SK-N-SH treated with all-trans-retinoic acid at 6 μM for 48 hours (cell line): ENCODE measurements at regions not wholly inside any gene's neighbourhood (a gene's known extent, or its start where the extent isn't known, plus 50 kb on each side); places are given as distances from the start of the nearest gene placed in this dataset.

Experiments
- ESRRG ChIP-seq: fragments of 250-450 bp; sonication (Bioruptor Pico); IDR thresholded peaks from 2 replicates; pipeline ENCODE4 v1.6.1; 2021; ENCODE audit warnings: mild to moderate bottlenecking
- ZFP3 ChIP-seq: fragments of 250-450 bp; sonication (Bioruptor Pico); IDR thresholded peaks from 2 replicates; pipeline ENCODE4 v1.5.0; 2020; ENCODE audit warnings: mild to moderate bottlenecking, moderate library complexity
- ZFP30 ChIP-seq: fragments of 450-650 bp; formaldehyde crosslinking; IDR thresholded peaks from 2 replicates; pipeline ENCODE4 v1.5.0; 2022; ENCODE audit warnings: mild to moderate bottlenecking, moderate library complexity
- TF ChIP-seq, protein P1 (sequence below): fragments of 250-450 bp; sonication (Bioruptor Pico); IDR thresholded peaks from 2 replicates; pipeline ENCODE4 v1.5.0; 2020; ENCODE audit warnings: mild to moderate bottlenecking, moderate library complexity
- TF ChIP-seq, protein P2 (sequence below): fragments of 250-450 bp; sonication (Bioruptor Pico); IDR thresholded peaks from 2 replicates; pipeline ENCODE4 v1.8.0; 2020; ENCODE audit warnings: mild to moderate bottlenecking, moderate library complexity, borderline replicate concordance

DNA sequence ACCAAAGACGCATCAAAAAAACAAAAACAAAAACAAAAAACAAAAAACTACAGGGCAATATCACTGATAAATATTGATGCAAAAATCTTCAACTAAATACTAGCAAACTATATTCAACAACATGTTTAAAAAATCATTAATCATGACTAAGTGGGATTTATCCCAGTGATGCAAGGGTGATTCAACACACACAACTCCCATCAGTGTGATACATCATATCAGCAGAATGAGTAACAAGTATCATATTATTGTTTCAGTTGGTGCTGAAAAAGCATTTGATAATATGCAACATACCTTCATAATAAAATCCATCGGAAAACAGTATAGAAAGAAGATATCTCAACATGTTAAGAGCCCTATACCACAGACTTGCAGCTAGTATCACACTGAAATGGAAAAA, 953.0 kb downstream of the AMY1C start:
- no peak for TF ChIP-seq ESRRG (CRISPR knock-in tag)
- TF ChIP-seq ZFP3 = no peak
- TF ChIP-seq, protein P1, sequence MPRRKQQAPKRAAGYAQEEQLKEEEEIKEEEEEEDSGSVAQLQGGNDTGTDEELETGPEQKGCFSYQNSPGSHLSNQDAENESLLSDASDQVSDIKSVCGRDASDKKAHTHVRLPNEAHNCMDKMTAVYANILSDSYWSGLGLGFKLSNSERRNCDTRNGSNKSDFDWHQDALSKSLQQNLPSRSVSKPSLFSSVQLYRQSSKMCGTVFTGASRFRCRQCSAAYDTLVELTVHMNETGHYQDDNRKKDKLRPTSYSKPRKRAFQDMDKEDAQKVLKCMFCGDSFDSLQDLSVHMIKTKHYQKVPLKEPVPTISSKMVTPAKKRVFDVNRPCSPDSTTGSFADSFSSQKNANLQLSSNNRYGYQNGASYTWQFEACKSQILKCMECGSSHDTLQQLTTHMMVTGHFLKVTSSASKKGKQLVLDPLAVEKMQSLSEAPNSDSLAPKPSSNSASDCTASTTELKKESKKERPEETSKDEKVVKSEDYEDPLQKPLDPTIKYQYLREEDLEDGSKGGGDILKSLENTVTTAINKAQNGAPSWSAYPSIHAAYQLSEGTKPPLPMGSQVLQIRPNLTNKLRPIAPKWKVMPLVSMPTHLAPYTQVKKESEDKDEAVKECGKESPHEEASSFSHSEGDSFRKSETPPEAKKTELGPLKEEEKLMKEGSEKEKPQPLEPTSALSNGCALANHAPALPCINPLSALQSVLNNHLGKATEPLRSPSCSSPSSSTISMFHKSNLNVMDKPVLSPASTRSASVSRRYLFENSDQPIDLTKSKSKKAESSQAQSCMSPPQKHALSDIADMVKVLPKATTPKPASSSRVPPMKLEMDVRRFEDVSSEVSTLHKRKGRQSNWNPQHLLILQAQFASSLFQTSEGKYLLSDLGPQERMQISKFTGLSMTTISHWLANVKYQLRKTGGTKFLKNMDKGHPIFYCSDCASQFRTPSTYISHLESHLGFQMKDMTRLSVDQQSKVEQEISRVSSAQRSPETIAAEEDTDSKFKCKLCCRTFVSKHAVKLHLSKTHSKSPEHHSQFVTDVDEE (CRISPR knock-in tag) = no peak
- TF ChIP-seq, protein P2, sequence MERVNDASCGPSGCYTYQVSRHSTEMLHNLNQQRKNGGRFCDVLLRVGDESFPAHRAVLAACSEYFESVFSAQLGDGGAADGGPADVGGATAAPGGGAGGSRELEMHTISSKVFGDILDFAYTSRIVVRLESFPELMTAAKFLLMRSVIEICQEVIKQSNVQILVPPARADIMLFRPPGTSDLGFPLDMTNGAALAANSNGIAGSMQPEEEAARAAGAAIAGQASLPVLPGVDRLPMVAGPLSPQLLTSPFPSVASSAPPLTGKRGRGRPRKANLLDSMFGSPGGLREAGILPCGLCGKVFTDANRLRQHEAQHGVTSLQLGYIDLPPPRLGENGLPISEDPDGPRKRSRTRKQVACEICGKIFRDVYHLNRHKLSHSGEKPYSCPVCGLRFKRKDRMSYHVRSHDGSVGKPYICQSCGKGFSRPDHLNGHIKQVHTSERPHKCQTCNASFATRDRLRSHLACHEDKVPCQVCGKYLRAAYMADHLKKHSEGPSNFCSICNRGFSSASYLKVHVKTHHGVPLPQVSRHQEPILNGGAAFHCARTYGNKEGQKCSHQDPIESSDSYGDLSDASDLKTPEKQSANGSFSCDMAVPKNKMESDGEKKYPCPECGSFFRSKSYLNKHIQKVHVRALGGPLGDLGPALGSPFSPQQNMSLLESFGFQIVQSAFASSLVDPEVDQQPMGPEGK (CRISPR knock-in tag) = no peak
- TF ChIP-seq ZFP30 = no peak
